GM23248 (cell line): ENCODE measurements at regions not wholly inside any gene's neighbourhood (a gene's known extent, or its start where the extent isn't known, plus 50 kb on each side); places are given as distances from the start of the nearest gene placed in this dataset.

Source experiments
- DNase-seq: peaks from one replicate; pipeline ENCODE4 v3.0.0-alpha.2; 2015
- H2AFZ ChIP-seq: fragments of 200-600 bp; sonication (generic); 2 replicates; pipeline ENCODE4 v1.6.1; 2016; ENCODE audit warnings: antibody characterized with exemption
- H3F3A ChIP-seq: fragments of 200-600 bp; sonication (generic); 2 replicates; pipeline ENCODE4 v1.6.1; 2016; ENCODE audit warnings: mild to moderate bottlenecking, antibody characterized with exemption, mixed run types; ENCODE audit not compliant: insufficient read depth
- H3K27ac ChIP-seq: fragments of 200-600 bp; sonication (generic); 2 replicates; pipeline ENCODE4 v1.5.1; 2016; ENCODE audit warnings: mild to moderate bottlenecking
- H3K27me3 ChIP-seq: fragments of 200-600 bp; sonication (generic); replicated peaks from 2 replicates; pipeline ENCODE4 v1.6.1; 2016; ENCODE audit warnings: mild to moderate bottlenecking; ENCODE audit not compliant: insufficient read depth
- H3K36me3 ChIP-seq: fragments of 200-600 bp; sonication (generic); 2 replicates; pipeline ENCODE4 v1.6.1; 2016; ENCODE audit warnings: low read depth, mild to moderate bottlenecking
- H3K4me1 ChIP-seq: fragments of 200-600 bp; sonication (generic); 2 replicates; pipeline ENCODE4 v1.6.1; 2016; ENCODE audit warnings: mild to moderate bottlenecking; ENCODE audit not compliant: insufficient read depth
- H3K4me2 ChIP-seq: fragments of 200-600 bp; sonication (generic); one replicate; pipeline ENCODE4 v1.6.1; 2016; ENCODE audit warnings: mild to moderate bottlenecking; ENCODE audit not compliant: unreplicated experiment
- H3K4me3 ChIP-seq: fragments of 200-600 bp; sonication (generic); 2 replicates; pipeline ENCODE4 v1.5.1; 2016; ENCODE audit warnings: mild to moderate bottlenecking
- H3K79me2 ChIP-seq: fragments of 200-600 bp; sonication (generic); 2 replicates; pipeline ENCODE4 v1.6.1; 2016; ENCODE audit warnings: mild to moderate bottlenecking; ENCODE audit not compliant: insufficient read depth
- H3K9ac ChIP-seq: fragments of 200-600 bp; sonication (generic); 2 replicates; pipeline ENCODE4 v1.6.1; 2016; ENCODE audit warnings: mild to moderate bottlenecking
- H3K9me2 ChIP-seq: fragments of 200-600 bp; sonication (generic); 2 replicates; pipeline ENCODE4 v1.6.1; 2016; ENCODE audit warnings: mixed run types, mild to moderate bottlenecking, moderate library complexity; ENCODE audit not compliant: insufficient read depth
- H3K9me3 ChIP-seq: fragments of 200-600 bp; sonication (generic); one replicate; pipeline ENCODE4 v1.6.1; 2017; ENCODE audit warnings: low read depth
- H4K20me1 ChIP-seq: fragments of 200-600 bp; sonication (generic); 2 replicates; pipeline ENCODE4 v1.6.0; 2016; ENCODE audit not compliant: insufficient read depth
- EZH2 ChIP-seq: fragments of 200-600 bp; sonication (generic); IDR thresholded peaks from 2 replicates; pipeline ENCODE4 v1.6.1; 2018; ENCODE audit warnings: antibody characterized with exemption, mild to moderate bottlenecking; ENCODE audit not compliant: insufficient read depth, poor library complexity, severe bottlenecking
- EZH2phosphoT487 ChIP-seq: fragments of 200-600 bp; sonication (generic); IDR thresholded peaks from 2 replicates; pipeline ENCODE4 v1.6.1; 2018; ENCODE audit warnings: antibody characterized with exemption, moderate library complexity, mild to moderate bottlenecking, low read depth; ENCODE audit not compliant: insufficient read depth
- WGBS, 2 experiments: methylation state at CpG; one replicate each; pipeline ENCODE4 v1.1.6; 2015 to 2017; ENCODE audit warnings: low lambda C conversion rate in 2 of 2, low coverage in 1 of 2; ENCODE audit errors: missing lambda C conversion rate in 2 of 2; 5-methylcytosine and 5-hydroxymethylcytosine counted together
- in situ Hi-C: fragments of 300-500 bp; cut with MboI; formaldehyde crosslinking; loops from 2 replicates; pipeline ENCODE4 v1.15.0; 2020

- 98 to 100% methylated on average over 1 of the region's 1 CpG for WGBS, 2 experiments
- Histone ChIP-seq H3K4me3 (no peak overlapping the region), H3K27me3 (no peaks in the 10 kb centered on the region), H3K79me2 (no peaks in the 10 kb centered on the region), H3K9me3 (no peaks in the 10 kb centered on the region), H3K27ac (no peak overlapping the region), H3K36me3 (no peaks in the 10 kb centered on the region), H3K4me2 (no peak overlapping the region), H3K9me2 (no peaks in the 10 kb centered on the region), H2AFZ (0 out of 2 replicates have a peak overlapping the region, but pooled peaks have one; percentile 37), H3F3A (no peaks in the 10 kb centered on the region), H3K4me1 (peaks cover 14% of the 10 kb centered on the region), H4K20me1 (no peaks in the 10 kb centered on the region), H3K9ac (no peak overlapping the region)
- TF ChIP-seq EZH2phosphoT487: no peak
- no peak for TF ChIP-seq EZH2
- in situ Hi-C loops: no loop called here
- DNase-seq: no peak
Measured at GRCh38 chr3:147630921-147631415, 221.8 kb downstream of the ZIC1 start.

DNA sequence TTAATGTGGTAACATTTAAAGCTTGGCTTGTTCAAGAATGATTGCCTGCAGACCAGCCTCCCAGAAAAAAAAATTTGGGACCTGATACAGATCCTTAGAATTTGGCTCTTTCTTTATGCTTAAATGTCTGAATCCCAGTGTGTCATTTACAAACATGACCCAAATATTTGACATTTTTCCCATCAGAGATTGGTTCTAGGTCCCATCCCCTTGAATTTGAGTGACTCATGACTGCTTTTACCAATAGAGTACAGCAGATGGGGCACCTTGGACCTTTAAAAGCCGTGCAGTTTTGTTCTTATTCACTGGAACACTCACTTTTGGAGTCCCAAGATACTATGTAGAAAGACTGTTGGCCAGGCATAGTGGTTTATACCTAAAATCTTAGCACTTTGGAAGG lies 231.6 kb downstream of the ZIC1 start:
- no peak overlapping the region for H3K27ac ChIP-seq
- in situ Hi-C loops: no loop called here
- no peaks in the 10 kb centered on the region for H3K4me1 ChIP-seq
- no peaks in the 10 kb centered on the region for H3K36me3 ChIP-seq
- H3K9ac ChIP-seq: no peak overlapping the region
- peak; percentile 30 for DNase-seq
- no peak for TF ChIP-seq EZH2phosphoT487
- TF ChIP-seq EZH2: no peak
- H3F3A ChIP-seq: no peaks in the 10 kb centered on the region
- WGBS, 2 experiments: 50 to 63% methylated on average over 1 of the region's 1 CpG
- H4K20me1 ChIP-seq: no peaks in the 10 kb centered on the region
- H3K9me3 ChIP-seq: no peaks in the 10 kb centered on the region
- no peak overlapping the region for H3K4me3 ChIP-seq
- H2AFZ ChIP-seq: no peak overlapping the region
- no peaks in the 10 kb centered on the region for H3K27me3 ChIP-seq
- H3K4me2 ChIP-seq: no peak overlapping the region
- H3K9me2 ChIP-seq: no peaks in the 10 kb centered on the region
- no peaks in the 10 kb centered on the region for H3K79me2 ChIP-seq

- Histone ChIP-seq H3K4me3 (no peak overlapping the region), H3K4me1 (peaks cover 4% of the 10 kb centered on the region; the same call in 1 of the 2 replicates), H3K9ac (no peak overlapping the region), H3K27ac (no peak overlapping the region), H3K9me3 (no peaks in the 10 kb centered on the region), H2AFZ (no peak overlapping the region), H3K36me3 (no peaks in the 10 kb centered on the region), H3K27me3 (no peaks in the 10 kb centered on the region), H3F3A (peaks cover 2% of the 10 kb centered on the region; the same call in 1 of the 2 replicates), H3K4me2 (no peak overlapping the region), H3K9me2 (no peaks in the 10 kb centered on the region), H3K79me2 (no peaks in the 10 kb centered on the region), H4K20me1 (no peaks in the 10 kb centered on the region)
- no peak for TF ChIP-seq EZH2
- no peak for TF ChIP-seq EZH2phosphoT487
- 14 to 15% methylated on average over 1 of the region's 1 CpG for WGBS, 2 experiments
- DNase-seq: no peak
- in situ Hi-C loops: no loop called here
Measured at GRCh38 chr3:147645761-147646160, 236.6 kb downstream of the ZIC1 start.

DNA sequence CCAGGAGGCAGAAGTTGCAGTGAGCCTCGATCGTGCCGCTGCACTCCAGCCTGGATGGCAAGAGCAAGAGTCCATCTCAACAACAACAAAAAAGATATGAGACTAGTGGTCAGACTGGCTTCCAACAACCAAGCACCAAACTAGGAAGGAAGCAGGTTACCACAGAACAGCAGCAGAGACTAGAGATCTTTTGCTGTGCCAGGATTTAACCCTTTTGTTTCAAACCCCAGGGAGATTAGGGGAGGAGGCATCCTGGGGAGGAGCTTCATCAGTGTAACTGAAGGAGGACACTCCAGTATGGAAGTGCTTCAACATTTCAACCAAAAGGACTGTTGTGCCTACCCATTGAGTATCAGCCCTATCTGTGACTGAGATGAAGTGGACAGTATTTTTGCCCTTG lies 240.3 kb downstream of the ZIC1 start:
- no peak for DNase-seq
- no peaks in the 10 kb centered on the region for H3K9me2 ChIP-seq
- no peak overlapping the region for H3K4me3 ChIP-seq
- H3K4me2 ChIP-seq: no peak overlapping the region
- H4K20me1 ChIP-seq: no peaks in the 10 kb centered on the region
- in situ Hi-C loops: no loop called here
- H3K79me2 ChIP-seq: no peaks in the 10 kb centered on the region
- H3F3A ChIP-seq: peaks cover 34% of the 10 kb centered on the region
- no peaks in the 10 kb centered on the region for H3K36me3 ChIP-seq
- H3K9ac ChIP-seq: no peak overlapping the region
- H2AFZ ChIP-seq: no peak overlapping the region
- no peaks in the 10 kb centered on the region for H3K9me3 ChIP-seq
- 98 to 100% methylated on average over 3 of the region's 3 CpGs for WGBS, 2 experiments
- peaks cover 41% of the 10 kb centered on the region for H3K4me1 ChIP-seq
- H3K27ac ChIP-seq: no peak overlapping the region
- TF ChIP-seq EZH2phosphoT487: no peak
- TF ChIP-seq EZH2: no peak
- no peaks in the 10 kb centered on the region for H3K27me3 ChIP-seq

- peak overlapping the region; percentile 6 for H3K4me2 ChIP-seq
- TF ChIP-seq EZH2phosphoT487: no peak
- TF ChIP-seq EZH2: no peak
- DNase-seq: peak; percentile 53
- no peak overlapping the region for H3K9ac ChIP-seq
- H3K27me3 ChIP-seq: no peaks in the 10 kb centered on the region
- H3K4me3 ChIP-seq: no peak overlapping the region
- H4K20me1 ChIP-seq: no peaks in the 10 kb centered on the region
- H2AFZ ChIP-seq: no peak overlapping the region
- peaks cover 50% of the 10 kb centered on the region for H3F3A ChIP-seq
- no peak overlapping the region; the same call in 1 of the 2 replicates for H3K27ac ChIP-seq
- in situ Hi-C loops: no loop called here
- WGBS, 2 experiments: 76 to 78% methylated on average over 3 of the region's 3 CpGs
- no peaks in the 10 kb centered on the region for H3K36me3 ChIP-seq
- H3K79me2 ChIP-seq: no peaks in the 10 kb centered on the region
- H3K9me2 ChIP-seq: no peaks in the 10 kb centered on the region
- no peaks in the 10 kb centered on the region for H3K9me3 ChIP-seq
- H3K4me1 ChIP-seq: peaks cover 57% of the 10 kb centered on the region
Measured at GRCh38 chr3:147651107-147651778, 242.1 kb downstream of the ZIC1 start.
